Hematopoietic multipotent progenitor cell treated with erythropoietin and hydrocortisone succinate and interleukin-3 and kit ligand, for 17 days (in vitro differentiated cells): ENCODE measurements at regions not wholly inside any gene's neighbourhood (a gene's known extent, or its start where the extent isn't known, plus 50 kb on each side); places are given as distances from the start of the nearest gene placed in this dataset.

Experiments
- DNase-seq: peaks from one replicate; pipeline ENCODE4 v3.0.0-alpha.2; 2015; ENCODE audit warnings: low spot score

DNA sequence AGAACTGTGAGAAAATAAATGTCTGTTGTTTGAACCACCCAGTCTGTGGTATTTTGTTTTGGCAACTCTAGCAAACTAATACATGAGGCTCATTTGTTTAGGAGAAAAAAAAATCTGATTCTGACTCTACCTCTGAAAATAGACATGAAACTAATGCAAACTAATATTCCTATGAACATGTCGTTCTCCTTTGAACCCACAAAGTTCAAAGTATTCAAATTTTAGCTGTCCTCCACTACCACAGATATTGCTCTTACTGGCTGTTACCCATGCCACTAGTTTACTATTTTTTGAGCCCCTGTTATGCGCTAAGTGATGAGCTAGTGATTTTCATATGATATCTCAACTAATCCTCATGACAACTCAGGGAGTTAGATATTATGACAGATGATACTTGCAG lies 58.8 kb upstream of the ZNF804B start:
- no peak for DNase-seq

DNA sequence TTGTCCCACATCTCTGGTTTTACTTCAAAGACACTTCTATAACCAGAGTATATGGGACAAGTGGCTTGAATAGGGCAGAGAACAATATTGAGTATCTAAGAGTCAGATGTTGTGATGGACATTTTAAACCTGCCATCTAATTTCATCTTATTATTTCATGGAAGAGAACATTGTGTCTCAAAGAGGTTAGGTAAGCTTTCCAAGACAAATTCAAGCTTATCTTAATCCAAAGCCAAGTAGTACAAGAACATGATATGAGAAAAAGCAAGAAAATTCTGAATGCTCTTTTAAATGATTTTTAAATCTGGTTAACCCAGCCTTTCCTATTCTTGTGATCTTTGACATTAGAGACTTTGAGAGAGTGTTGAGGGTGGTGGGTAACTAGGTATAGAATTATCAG lies 65.3 kb upstream of the ZNF804B start:
- DNase-seq: no peak

DNA sequence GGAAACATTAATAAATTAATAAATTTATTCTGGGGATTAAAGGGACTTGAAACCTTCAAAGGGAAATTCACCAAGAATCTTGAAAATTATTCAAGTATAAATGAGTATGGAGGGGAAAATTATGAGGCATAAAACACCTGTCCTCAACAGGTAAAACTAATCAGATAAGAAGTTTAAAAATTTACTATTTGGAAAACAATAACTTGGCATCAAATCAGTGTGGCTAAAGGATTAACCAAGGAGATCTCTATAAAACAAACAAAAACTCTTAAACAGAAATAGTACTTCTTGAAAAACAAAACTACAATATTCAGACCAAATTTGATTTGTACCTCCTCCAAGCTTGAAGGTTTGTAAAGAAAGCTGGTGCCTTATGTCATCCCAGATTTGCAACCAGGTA lies 66.4 kb upstream of the ZNF804B start:
- DNase-seq: no peak

DNA sequence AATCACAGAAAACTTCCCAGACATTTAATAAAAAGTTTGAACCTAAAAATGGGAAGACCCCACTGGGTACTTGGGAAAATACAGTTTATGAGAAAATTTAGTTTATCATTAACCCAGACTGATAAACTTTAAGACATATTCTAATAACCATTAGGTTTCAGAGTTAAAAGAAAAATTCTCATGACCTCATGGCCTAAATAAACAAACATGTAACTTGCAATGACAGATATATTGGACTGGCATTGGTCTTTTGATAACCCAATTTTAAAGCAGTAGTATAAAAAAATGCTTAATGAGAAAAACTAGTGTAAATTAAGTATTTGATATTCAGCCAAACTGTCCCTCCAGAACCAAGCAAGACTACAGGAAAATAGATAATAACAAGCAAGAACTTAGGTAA lies 67.0 kb upstream of the ZNF804B start:
- no peak for DNase-seq

DNA sequence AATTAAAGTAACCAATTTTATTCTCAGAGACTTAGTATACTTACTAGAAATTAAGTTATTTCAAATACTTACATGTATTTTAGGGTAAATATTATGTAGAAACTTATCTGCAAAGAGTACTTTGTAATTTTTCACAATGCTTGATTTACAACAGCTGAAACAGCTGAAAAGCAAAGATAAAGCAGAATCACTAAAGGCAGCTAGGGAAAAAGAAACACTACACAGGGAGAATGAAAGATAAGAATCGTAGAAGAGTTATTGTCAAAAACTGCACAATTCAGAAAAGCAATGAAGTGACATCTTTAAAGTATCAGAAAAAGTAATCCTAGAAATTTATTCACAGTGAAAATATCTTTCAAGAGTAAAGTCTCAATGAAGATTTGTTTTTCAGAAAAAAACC lies 69.7 kb upstream of the ZNF804B start:
- DNase-seq: no peak

DNA sequence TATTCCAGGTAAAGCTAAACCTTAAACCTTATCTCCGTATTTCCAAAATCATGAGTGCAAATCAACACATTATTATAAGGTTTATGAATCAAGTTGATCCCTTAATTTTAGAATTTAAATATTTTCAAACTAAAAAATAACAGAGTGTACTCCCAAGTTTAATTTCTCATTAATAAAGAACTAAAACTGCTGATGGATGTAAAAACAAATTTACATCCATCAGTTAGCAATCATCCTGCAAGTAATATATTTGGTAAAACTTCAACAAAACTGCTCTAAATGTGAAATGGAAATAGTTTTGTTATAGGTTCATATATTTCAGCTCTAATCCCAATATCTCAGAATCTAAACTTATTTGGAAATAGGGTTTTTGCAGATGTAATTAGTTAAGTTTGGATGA lies 71.3 kb upstream of the ZNF804B start:
- DNase-seq: no peak

DNA sequence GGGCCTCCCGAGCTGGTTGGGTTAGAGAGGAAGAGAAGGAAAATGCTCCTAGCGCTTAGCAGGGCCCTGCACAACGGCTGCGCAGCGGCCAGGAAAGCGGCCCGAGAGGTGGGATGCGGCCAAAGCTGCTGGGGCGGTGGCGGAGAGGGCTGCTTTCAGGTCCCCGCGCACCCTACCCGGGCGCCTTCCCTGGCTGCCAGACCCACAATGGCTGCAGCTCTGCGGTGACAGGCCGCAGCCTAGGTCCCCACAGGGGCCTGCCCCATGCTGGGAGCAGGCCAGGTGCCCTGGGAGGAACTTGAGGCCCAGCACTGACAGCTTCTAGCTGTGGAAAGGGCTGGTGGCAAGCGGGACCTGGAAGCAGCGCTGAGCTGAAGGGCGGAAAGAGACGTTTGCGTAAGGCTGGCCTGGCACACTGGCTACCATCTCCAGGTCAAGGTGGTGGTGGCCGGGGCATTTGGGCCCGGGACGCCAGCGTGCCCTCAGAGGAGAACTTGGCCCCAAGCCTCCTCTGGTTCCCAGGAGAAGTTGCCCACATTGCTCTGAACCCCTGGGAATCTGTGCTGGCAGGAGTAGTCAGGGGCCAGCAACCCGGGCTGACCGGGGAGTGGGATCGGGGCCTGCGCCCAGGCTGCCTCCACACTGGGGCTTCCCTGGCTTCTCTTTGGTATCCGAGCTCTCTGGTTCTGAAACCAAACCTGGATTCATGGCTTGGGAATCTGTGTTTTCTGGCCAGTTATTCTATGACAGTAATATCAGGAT lies 72.9 kb upstream of the ZNF804B start:
- no peak for DNase-seq

DNA sequence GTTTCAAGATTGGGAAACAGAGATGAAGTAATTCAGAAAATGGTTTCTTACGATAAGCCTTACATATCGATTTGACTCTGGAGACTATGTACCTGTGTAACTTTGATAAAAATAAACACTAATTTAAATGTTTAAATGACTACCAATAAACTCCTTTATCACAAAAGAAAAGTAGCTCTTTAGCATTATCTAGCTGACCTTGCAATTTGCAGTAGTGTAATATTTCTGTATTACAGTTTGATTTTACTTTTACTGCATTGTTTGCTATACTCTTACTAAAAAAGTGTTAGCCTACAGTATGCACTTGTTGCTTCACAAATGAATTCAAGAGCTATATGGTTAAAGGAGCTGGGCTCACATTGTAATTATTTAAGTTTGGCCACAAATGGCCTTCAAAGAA lies 77.8 kb upstream of the ZNF804B start:
- no peak for DNase-seq

DNA sequence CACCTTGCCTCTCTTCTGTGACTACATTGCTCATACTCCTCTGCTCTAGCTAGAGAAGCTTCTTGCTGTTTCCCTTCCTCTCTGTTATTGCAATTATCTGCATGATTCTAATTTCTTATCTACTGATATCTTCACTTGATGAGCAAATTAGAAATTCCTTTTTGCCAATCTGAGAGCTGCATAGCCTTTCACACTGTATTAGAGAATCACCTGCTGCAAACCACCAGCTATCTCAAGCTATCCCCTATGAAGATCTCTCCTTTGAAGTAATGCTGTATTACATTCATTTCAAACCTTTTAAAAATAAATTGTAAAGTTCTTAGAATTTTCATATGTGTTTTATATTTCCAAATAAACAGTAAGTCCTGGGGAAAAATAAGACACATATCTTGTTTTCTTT lies 89.0 kb upstream of the ZNF804B start:
- no peak for DNase-seq

DNA sequence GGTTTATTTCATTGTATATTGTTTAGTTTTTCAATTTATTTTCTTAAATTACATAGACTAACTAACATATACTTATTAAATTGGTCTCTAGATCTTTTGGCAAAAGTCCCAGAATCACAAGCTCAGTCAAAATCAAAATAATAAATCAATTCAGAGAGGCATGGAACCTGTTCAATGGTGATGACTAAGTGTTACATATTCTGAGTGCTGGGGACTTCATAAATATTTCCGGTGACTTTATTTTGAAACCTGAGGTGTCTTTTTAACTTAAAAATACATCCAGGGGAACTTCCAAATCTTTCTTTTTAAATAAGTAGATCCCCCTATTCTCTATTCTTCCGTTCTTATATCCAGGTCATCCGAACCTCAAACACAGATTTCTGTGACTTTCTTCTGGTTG lies 89.6 kb upstream of the ZNF804B start:
- no peak for DNase-seq

DNA sequence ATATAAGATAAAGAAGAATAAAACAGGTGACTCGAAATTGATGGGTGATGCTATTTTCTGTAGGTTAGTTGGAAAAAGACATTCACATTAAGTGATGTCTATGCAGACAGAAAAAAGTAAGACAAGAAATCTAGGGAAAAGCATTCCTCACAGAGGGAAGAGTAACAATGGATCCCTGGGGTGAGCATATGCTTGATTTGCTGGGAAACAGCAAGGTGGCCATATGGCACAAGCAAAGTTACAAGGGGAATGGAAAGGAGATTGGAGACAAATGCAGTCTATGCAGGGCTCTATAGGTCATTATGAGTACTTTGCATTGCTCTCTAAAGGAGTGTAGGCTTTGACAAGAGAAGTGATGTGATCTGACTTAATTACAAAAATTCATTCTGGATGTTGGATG lies 90.9 kb upstream of the ZNF804B start:
- no peak for DNase-seq

DNA sequence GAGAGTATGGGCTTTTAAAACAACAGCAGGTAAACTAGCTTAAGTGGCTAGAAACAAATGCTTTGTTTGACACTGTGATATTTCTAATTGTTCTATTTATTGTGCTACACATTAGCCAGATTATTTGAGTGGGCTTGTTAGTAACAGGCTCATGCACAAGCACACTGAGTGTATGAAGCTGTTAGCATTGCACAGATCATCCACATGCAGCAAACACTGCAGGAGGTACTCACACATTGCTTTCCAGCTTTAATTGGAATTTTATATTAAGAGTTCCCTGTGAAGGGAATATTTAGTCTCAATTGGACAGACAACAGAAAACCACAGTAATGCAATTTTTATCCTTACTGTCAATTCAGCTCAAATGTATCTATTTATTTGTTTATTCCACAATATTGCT lies 92.9 kb upstream of the ZNF804B start:
- DNase-seq: no peak

DNA sequence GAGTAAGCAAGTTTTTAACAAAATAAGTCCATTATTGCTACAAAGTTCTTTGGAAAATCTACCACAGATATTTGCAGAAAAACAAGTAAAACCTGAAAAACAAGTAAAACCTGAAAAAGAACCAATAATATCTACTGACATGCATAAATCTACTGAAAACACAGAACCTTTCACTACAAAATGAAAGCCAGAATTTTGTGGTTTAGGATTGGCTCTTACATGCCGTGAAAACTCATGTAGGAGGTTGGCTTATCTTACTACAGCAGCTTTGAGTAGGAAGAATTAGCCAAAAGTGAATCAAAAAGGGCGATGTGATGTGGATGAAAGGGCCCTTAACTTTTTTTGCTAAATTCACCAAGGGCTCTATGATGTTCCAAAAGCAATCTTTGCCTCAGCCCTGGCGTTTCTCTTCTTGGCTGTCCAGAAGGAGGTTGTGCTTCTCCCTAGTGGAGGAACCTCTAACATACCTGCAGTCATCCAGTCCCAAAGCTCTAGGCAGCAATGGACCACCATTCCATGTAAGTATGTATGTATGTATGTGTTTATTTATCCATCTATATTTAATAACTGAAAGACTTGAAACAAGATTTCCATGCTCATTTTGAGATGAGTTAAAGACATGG lies 93.5 kb upstream of the ZNF804B start:
- DNase-seq: no peak

DNA sequence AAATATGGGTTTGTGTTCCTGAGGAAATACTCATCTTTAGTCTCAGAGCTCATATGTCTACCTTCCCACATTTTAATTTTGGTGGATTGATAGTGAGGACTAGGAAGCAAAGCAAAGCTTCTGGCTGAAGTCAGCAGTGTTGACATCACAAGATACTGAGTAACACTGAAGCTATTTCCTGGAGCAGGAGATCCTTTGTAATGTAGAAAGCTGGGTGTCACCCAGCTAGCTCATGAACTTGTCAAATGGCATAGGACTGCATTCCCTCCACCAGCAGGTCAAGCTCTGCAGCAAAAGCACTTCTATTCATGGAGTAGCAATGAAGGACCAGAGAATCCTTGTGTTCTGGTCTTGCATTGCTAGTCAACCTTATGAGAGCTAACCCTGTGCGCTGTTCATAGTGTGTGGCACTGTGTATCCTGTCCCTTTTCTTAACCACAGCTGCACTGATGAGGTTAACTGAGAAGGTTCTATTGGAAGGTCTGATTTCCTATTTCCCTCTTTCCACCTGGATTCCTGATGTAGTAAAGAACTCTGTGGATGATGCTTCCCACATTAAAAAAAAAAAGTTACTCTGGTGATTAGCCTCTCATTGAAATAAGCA lies 94.8 kb upstream of the ZNF804B start:
- no peak for DNase-seq

DNA sequence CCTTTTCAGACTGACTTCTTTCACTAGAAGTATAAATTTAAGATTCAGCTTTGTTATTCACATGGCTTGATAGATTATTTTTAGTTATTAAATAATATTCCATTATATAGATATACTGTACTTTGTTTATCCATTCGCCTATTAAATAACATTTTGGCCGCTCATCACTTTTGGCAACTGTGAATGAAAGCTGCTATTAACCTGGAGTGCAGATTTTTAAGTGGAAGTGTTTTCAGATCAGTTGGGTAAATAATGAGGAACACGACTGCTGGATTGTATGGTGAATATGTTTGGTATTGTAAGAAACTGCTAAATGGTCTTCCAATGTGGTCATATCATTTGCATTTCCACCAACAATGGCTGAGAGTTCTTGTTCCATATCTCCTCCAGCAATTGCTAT lies 97.6 kb upstream of the ZNF804B start:
- DNase-seq: no peak

DNA sequence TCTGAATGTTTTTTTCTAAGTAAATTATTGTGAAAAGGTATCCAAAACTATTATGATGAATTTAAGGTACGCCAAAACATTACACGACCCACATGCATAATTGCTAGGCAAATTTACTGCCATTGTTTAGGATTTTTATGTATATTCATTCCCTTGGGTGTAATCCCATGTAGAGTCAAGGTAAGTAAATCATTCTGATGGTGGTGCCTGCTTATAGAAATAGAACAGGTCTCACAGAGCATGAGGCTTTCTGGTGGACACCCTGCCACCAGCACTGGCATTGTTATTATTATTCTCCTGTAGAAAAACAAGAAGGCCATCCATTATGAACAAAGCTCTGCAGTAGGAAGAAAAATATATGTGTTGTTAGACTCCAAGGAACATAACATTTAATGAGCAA lies 111.7 kb upstream of the ZNF804B start:
- no peak for DNase-seq

DNA sequence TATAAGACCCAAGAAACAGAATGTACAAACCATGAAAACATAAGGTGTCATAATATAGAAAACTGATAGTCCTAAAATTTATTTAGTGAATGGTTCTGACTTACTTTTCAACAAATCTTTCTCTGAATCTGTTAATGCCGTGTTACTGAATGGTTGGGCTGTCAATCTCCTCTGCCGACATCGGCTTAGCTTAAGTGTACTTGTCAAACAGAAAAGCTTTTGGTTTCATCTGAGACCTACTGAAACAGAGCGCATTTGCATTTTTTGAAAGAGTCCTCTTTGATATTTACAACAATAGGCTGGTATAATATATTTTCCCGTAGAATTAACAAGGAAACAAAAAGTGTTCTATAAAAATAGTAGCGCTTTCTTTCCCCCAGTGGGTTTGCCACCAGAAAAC lies 120.9 kb upstream of the ZNF804B start:
- DNase-seq: no peak

DNA sequence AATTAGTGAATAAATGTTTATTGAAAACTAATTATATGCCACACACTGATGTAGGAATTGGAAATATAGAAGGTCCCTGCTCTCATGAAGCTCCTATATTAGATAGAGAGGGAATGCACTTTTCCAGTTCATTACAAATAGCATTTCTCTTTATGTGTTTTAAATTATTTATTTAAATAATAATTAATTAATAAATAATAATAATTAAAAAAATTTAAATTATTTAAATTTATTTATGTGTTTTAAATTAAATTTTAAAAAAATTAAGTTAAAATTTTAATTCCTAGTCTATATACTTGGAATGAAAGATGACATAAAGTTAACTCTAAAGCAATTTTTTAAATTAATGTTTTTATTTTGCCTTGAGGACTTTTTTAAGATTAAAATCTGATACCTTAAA lies 121.7 kb upstream of the ZNF804B start:
- no peak for DNase-seq

DNA sequence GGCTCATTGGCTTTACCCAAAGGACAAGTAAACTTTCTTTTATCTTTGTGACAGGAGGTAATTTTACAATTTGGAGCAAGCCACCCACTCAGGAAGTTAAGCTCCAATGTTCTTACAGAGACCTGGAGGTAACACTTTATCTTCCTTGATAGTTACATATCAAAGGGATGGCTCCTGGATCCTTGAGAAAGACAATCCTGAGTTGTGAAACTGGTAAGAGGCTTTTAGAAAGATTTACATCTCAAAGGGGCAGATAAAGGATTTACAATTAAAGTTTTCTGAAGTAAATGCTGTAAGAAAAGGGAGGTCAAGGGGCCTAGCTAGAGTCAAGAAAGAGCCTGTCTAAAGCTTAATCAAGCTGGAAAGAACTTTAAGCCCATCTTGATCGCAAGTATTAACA lies 124.4 kb upstream of the ZNF804B start:
- DNase-seq: no peak

DNA sequence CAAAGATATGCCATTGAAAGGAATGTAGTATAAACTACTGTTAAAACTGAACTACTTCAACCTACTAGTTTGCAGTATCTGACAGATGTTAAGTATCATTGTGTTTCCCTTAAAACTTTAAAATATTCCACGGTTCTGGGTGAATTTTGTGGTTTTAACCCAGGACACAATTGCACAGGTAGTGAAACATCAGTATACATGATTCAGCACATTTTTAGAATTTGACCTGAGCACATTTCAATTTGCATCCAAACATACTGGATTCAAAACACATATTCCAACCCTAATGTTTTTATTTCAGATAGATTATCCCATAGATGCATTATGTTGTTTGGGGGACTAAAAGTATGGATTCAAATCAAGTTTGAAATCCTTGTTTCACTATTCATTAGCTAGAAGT lies 129.9 kb upstream of the ZNF804B start:
- no peak for DNase-seq

DNA sequence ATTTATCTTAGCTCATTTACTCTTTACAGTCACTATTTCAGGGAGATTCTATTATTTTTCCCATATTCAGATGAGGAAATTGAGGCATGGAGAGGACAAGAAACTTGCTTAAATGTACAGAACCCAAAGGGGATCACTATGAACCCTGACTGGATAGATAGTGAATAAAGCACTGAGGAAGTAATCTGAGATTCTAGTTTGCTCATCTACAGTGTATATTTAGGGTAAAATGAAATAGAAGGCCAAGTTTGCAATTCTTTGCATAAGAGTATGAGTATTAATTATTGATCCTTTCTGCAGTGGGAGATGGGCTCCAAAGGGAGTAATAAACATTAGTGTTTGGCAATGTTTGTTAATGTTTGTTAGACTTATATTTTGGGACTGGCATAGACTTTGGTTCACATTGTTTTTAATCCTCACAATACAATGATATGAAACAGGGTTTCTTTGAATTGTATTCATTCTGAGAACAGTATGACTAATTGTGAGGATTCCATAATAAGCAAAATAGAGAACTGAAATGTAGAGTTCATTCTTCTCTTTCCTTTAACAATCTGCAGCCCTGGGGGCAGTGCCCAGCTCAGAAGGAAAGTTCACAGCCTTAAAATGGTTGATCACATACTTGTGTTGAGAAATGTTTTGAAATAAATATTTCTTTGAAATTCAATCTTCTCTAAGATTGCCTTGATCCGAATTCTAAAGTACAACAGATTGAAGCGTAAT lies 131.0 kb upstream of the ZNF804B start:
- DNase-seq: no peak

DNA sequence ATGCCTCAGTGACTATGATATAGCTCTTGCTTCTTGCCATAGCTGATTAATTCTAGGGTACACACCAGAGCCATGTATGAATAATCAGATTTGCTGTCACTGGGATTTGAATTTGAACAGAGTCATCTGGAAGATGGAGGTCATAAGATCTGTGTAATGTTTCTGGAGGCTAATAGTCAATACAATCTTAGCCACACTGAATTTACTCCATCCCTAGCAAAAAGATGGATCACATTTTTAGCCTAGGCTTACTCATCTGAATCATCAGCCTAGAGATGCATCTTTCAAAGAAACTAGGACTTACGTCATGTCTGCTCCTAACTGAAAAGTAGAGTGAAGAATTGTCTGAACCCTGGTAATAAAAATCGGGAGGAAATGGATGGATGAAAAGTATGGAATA lies 142.3 kb upstream of the ZNF804B start:
- no peak for DNase-seq

DNA sequence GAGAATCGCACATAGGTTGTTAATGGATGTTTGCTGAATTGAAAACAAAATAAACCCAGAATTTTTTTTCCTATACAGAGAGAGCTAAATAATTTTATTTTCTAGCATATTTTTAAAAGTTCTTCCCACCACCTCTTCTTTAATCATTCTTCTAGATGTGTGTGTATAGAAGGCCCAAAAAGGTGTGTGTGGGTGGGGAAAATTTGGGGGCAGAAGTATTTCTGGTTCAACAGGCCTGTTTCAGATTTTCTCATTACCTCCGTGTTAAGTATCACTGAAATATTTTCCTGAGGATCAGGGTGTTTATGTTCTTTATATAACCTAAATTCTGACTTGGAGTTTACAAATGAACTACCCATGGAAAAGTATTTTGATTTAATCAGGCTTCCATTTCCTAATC lies 144.2 kb upstream of the ZNF804B start:
- no peak for DNase-seq
